Adrenal gland (tissue), 9 donors: ENCODE measurements at regions not wholly inside any gene's neighbourhood (a gene's known extent, or its start where the extent isn't known, plus 50 kb on each side); places are given as distances from the start of the nearest gene placed in this dataset.

Experiments
- DNase-seq, 7 donors: peaks; one replicate each; pipeline ENCODE4 v3.0.0-alpha.2; 2019 to 2020
- H3K27ac ChIP-seq, 5 donors: fragments of 200-600 bp; sonication (generic) in 4 of 5; 1 replicate in 3 of 5; 2 replicates in 2 of 5; pipeline versions ENCODE4 v1.5.1 to v1.8.0; 2016 to 2020; ENCODE audit warnings: mild to moderate bottlenecking in 1 of 5
- H3K27me3 ChIP-seq: fragments of 200-600 bp; 2 replicates; pipeline ENCODE4 v1.8.0; 2021
- H3K36me3 ChIP-seq, 2 donors: fragments of 200-600 bp; replicated peaks in 1 of 2; 1 replicate in 1 of 2; 2 replicates in 1 of 2; pipeline versions ENCODE4 v1.5.1 to v1.8.0; 2018 to 2022
- H3K4me1 ChIP-seq, 2 donors: fragments of 200-600 bp; replicated peaks in 1 of 2; 1 replicate in 1 of 2; 2 replicates in 1 of 2; pipeline versions ENCODE4 v1.5.1 to v1.8.0; 2018 to 2021
- H3K4me3 ChIP-seq, 4 donors: fragments of 200-600 bp; sonication (generic) in 3 of 4; one replicate each; pipeline ENCODE4 v1.5.1; 2016 to 2018
- H3K9me3 ChIP-seq, 3 donors: fragments of 200-600 bp; sonication (generic) in 1 of 3; replicated peaks in 1 of 3; 1 replicate in 2 of 3; 2 replicates in 1 of 3; pipeline versions ENCODE4 v1.5.1 to v1.8.0; 2016 to 2021
- CTCF ChIP-seq, 6 experiments: fragments of 450-650 bp in 4 of 6; fragments of 200-600 bp in 2 of 6; sonication (generic) in 1 of 6; IDR thresholded peaks; 1 replicate in 5 of 6; 2 replicates in 1 of 6; pipeline versions ENCODE4 v1.5.1 to v1.8.0; 2016 to 2021; ENCODE audit warnings: antibody characterized with exemption in 6 of 6, mild to moderate bottlenecking in 2 of 6, moderate library complexity in 1 of 6
- POLR2A ChIP-seq, 2 donors: fragments of 450-650 bp; IDR thresholded peaks; one replicate each; pipeline ENCODE4 v1.6.1; 2017; ENCODE audit warnings: antibody characterized with exemption in 2 of 2, mild to moderate bottlenecking in 2 of 2, moderate library complexity in 1 of 2
- WGBS, 4 donors: extraction: QIAGEN DNeasy Blood & Tissue Kit in 2 of 4; methylation state at CpG; one replicate each; pipeline versions ENCODE4 v1.1.5 to v1.1.7; 2013 to 2017; 5-methylcytosine and 5-hydroxymethylcytosine counted together
- intact Hi-C, 2 donors: fragments of 100-400 bp; cut with DNase I; formaldehyde crosslinking; loops; one replicate each; pipeline versions ENCODE4 v1.14.1 to v1.15.0; 2022 to 2023
- donor health status: healthy with polysubstance abuse.
- donor health status: Bipolar disorder and iron deficiency.
- donor health status: DM: yes; HTN: yes; CAD: no.
- donor health status: DM: no; HTN: no; CAD: no.
- donor health status: DM: no; HTN: no; CAD: no.

- no peak for DNase-seq
- H3K9me3 ChIP-seq = no peaks in the 10 kb centered on the region
- intact Hi-C loops = no loop called here
- H3K4me1 ChIP-seq = no peaks in the 10 kb centered on the region
- no peaks in the 10 kb centered on the region for H3K27me3 ChIP-seq
- WGBS, 4 donors = 86 to 91% (median 90%) methylated on average over 1 of the region's 1 CpG
- H3K36me3 ChIP-seq = no peaks in the 10 kb centered on the region
- no peak overlapping the region for H3K4me3 ChIP-seq
- no peak overlapping the region for H3K27ac ChIP-seq
- TF ChIP-seq POLR2A (IDR thresholded peaks at IDR 0.05) (no peak), CTCF (IDR thresholded peaks at IDR 0.05) (no peak)
Observed at GRCh38 chr3:150105025-150105424, 134.3 kb upstream of the PFN2 start.

GRCh38 chr3:150104564-150104963 lies 133.9 kb upstream of the PFN2 start:
- Histone ChIP-seq H3K27me3 (no peaks in the 10 kb centered on the region), H3K27ac (no peak overlapping the region), H3K9me3 (no peaks in the 10 kb centered on the region), H3K4me3 (no peak overlapping the region), H3K36me3 (no peaks in the 10 kb centered on the region), H3K4me1 (no peaks in the 10 kb centered on the region)
- 67 to 79% (median 76%) methylated on average over 3 of the region's 3 CpGs for WGBS, 4 donors
- no peak for DNase-seq
- intact Hi-C loops = no loop called here
- TF ChIP-seq CTCF (IDR thresholded peaks at IDR 0.05) (no peak), POLR2A (IDR thresholded peaks at IDR 0.05) (no peak)

- intact Hi-C loops = no loop called here
- no peak for DNase-seq
- WGBS, 4 donors = 93 to 100% (median 97%) methylated on average over 1 of the region's 1 CpG
- no peak overlapping the region for H3K27ac ChIP-seq
- no peak for TF ChIP-seq POLR2A (IDR thresholded peaks at IDR 0.05)
- TF ChIP-seq CTCF (IDR thresholded peaks at IDR 0.05) = no peak
- no peaks in the 10 kb centered on the region for H3K4me1 ChIP-seq
- H3K36me3 ChIP-seq = no peaks in the 10 kb centered on the region
- no peaks in the 10 kb centered on the region for H3K27me3 ChIP-seq
- H3K9me3 ChIP-seq = no peaks in the 10 kb centered on the region
- no peak overlapping the region for H3K4me3 ChIP-seq
Observed at GRCh38 chr3:150101016-150101415, 130.3 kb upstream of the PFN2 start.

GRCh38 chr3:150098621-150099020 lies 127.9 kb upstream of the PFN2 start:
- intact Hi-C loops = no loop called here
- no peaks in the 10 kb centered on the region for H3K9me3 ChIP-seq
- DNase-seq = no peak
- WGBS, 4 donors = 89 to 97% (median 90%) methylated on average over 3 of the region's 3 CpGs
- no peak for TF ChIP-seq CTCF (IDR thresholded peaks at IDR 0.05)
- no peak for TF ChIP-seq POLR2A (IDR thresholded peaks at IDR 0.05)
- H3K4me3 ChIP-seq = no peak overlapping the region
- H3K4me1 ChIP-seq = no peaks in the 10 kb centered on the region
- H3K27me3 ChIP-seq = no peaks in the 10 kb centered on the region
- no peaks in the 10 kb centered on the region for H3K36me3 ChIP-seq
- H3K27ac ChIP-seq = no peak overlapping the region
